Liver (tissue), 8 donors: ENCODE measurements at regions not wholly inside any gene's neighbourhood (a gene's known extent, or its start where the extent isn't known, plus 50 kb on each side); places are given as distances from the start of the nearest gene placed in this dataset.

Experiments
- DNase-seq: peaks from one replicate; pipeline ENCODE4 v3.0.0-alpha.2; 2017; ENCODE audit warnings: low spot score
- H3K27ac ChIP-seq, 2 donors: one replicate each; pipeline ENCODE4 v1.7.0; 2013; ENCODE audit warnings: inconsistent platforms in 2 of 2, low read length in 2 of 2, control low read depth in 1 of 2, low read depth in 1 of 2, mild to moderate bottlenecking in 1 of 2
- H3K27me3 ChIP-seq, 4 donors: one replicate each; pipeline versions ENCODE4 v1.6.1 to v1.7.0; 2013; ENCODE audit warnings: low read length in 3 of 4, inconsistent platforms in 1 of 4, mild to moderate bottlenecking in 1 of 4, moderate library complexity in 1 of 4; ENCODE audit not compliant: control insufficient read depth in 4 of 4, insufficient read depth in 4 of 4
- H3K36me3 ChIP-seq, 4 donors: one replicate each; pipeline versions ENCODE4 v1.6.1 to v1.7.0; 2013; ENCODE audit warnings: low read length in 3 of 4, mild to moderate bottlenecking in 3 of 4, low read depth in 1 of 4, moderate library complexity in 1 of 4; ENCODE audit not compliant: control insufficient read depth in 4 of 4, insufficient read depth in 3 of 4
- H3K4me1 ChIP-seq, 4 donors: one replicate each; pipeline versions ENCODE4 v1.6.1 to v1.7.0; 2013; ENCODE audit warnings: low read length in 3 of 4, mild to moderate bottlenecking in 3 of 4, moderate library complexity in 1 of 4; ENCODE audit not compliant: control insufficient read depth in 4 of 4, insufficient read depth in 4 of 4
- H3K4me3 ChIP-seq, 3 donors: one replicate each; pipeline versions ENCODE4 v1.6.1 to v1.7.0; 2013; ENCODE audit warnings: low read length in 3 of 3, control low read depth in 1 of 3, low read depth in 1 of 3, mild to moderate bottlenecking in 1 of 3
- H3K9ac ChIP-seq, 2 donors: one replicate each; pipeline ENCODE4 v1.7.0; 2013; ENCODE audit warnings: low read length in 2 of 2, mild to moderate bottlenecking in 2 of 2, moderate library complexity in 2 of 2, control low read depth in 1 of 2, low read depth in 1 of 2
- H3K9me3 ChIP-seq, 4 donors: one replicate each; pipeline versions ENCODE4 v1.6.1 to v1.7.0; 2013; ENCODE audit warnings: low read length in 3 of 4; ENCODE audit not compliant: control insufficient read depth in 4 of 4
- CTCF ChIP-seq: fragments of 150-350 bp; IDR thresholded peaks from 2 replicates; pipeline ENCODE4 v1.5.1; 2017; ENCODE audit warnings: improper control_type of control experiment, low read depth, low read length; ENCODE audit not compliant: missing input control
- FOXA2 ChIP-seq: IDR thresholded peaks from 2 replicates; pipeline ENCODE4 v1.6.1; 2016; ENCODE audit warnings: antibody characterized with exemption
- MAX ChIP-seq: IDR thresholded peaks from 2 replicates; pipeline ENCODE4 v1.6.1; 2016; ENCODE audit warnings: antibody characterized with exemption
- NR2F2 ChIP-seq: IDR thresholded peaks from 2 replicates; pipeline ENCODE4 v1.6.1; 2016; ENCODE audit warnings: antibody characterized with exemption
- RAD21 ChIP-seq, 2 donors: IDR thresholded peaks; 2 replicates each; pipeline ENCODE4 v1.6.1; 2016; ENCODE audit warnings: antibody characterized with exemption in 2 of 2, mild to moderate bottlenecking in 2 of 2
- RXRA ChIP-seq, 2 donors: IDR thresholded peaks; 2 replicates each; pipeline ENCODE4 v1.6.1; 2017 to 2018; ENCODE audit warnings: antibody characterized with exemption in 2 of 2, mild to moderate bottlenecking in 1 of 2
- SP1 ChIP-seq: IDR thresholded peaks from 2 replicates; pipeline ENCODE4 v1.6.1; 2018; ENCODE audit warnings: antibody characterized with exemption, mild to moderate bottlenecking
- TAF1 ChIP-seq: conservative IDR thresholded peaks from 2 replicates; pipeline ENCODE4 v1.6.1; 2016; ENCODE audit warnings: antibody characterized with exemption, mild to moderate bottlenecking
- YY1 ChIP-seq: IDR thresholded peaks from 2 replicates; pipeline ENCODE4 v1.6.1; 2016; ENCODE audit warnings: antibody characterized with exemption, mild to moderate bottlenecking
- ZBTB33 ChIP-seq: IDR thresholded peaks from 2 replicates; pipeline ENCODE4 v1.6.1; 2016; ENCODE audit warnings: antibody characterized with exemption
- WGBS: extraction: QIAGEN DNeasy Blood & Tissue Kit; methylation state at CpG from one replicate; pipeline ENCODE4 v1.1.7; 2013; 5-methylcytosine and 5-hydroxymethylcytosine counted together
- TF ChIP-seq, protein P1 (sequence below): IDR thresholded peaks from 2 replicates; pipeline ENCODE4 v1.6.1; 2016; ENCODE audit warnings: antibody characterized with exemption
- TF ChIP-seq, protein P2 (sequence below): IDR thresholded peaks from 2 replicates; pipeline ENCODE4 v1.6.1; 2016; ENCODE audit warnings: antibody characterized with exemption, mild to moderate bottlenecking
- donor health status: healthy.
- donor health status: healthy.
- donor health status: healthy.
- donor health status: healthy.
- donor health status: healthy.

GRCh38 chr12:70094467-70094866 is 148.8 kb upstream of the CNOT2 start:
- DNase-seq = no peak
- no peaks in the 10 kb centered on the region for H3K4me1 ChIP-seq
- no peaks in the 10 kb centered on the region for H3K27me3 ChIP-seq
- H3K9ac ChIP-seq = no peak overlapping the region
- H3K27ac ChIP-seq = no peak overlapping the region
- H3K4me3 ChIP-seq = no peak overlapping the region
- no peaks in the 10 kb centered on the region for H3K36me3 ChIP-seq
- TF ChIP-seq ZBTB33 = no peak
- TF ChIP-seq, protein P1, sequence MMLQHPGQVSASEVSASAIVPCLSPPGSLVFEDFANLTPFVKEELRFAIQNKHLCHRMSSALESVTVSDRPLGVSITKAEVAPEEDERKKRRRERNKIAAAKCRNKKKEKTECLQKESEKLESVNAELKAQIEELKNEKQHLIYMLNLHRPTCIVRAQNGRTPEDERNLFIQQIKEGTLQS = no peak
- no peak for TF ChIP-seq RXRA (IDR thresholded peaks at IDR 0.05)
- no peak for TF ChIP-seq TAF1
- TF ChIP-seq FOXA2 = no peak
- no peak for TF ChIP-seq CTCF
- WGBS = 94% methylated on average over 2 of the region's 2 CpGs
- no peaks in the 10 kb centered on the region for H3K9me3 ChIP-seq

DNA sequence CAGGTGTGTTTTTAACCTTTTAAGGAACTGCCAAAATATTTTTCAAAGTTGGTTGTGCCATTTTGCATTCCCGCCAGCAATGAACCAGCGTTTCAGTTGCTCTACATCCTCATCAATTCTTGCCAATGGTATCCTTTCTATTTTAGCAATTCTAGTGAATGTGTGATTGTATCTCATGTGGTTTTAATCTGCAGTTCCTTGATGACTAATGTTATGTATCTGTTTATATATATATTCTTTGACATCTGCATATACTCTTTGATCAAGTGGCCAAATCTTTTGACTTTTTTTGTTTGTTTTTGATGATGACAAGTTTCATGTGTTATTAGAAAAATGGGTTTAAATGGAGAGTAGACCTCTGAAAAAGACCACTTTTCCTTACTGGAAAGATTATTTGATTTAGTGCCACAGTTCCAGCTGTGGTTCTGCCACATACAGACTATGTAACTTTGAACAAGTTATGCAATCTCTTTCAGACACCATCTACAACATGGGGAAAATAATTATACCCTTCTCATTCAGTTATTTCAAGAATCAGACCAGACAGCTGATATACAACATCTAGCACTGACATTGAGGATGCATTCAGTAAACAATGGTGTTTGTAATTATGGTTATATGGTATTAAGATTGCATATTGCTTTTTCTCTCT is 146.3 kb upstream of the CNOT2 start:
- Histone ChIP-seq H3K27me3 (no peaks in the 10 kb centered on the region), H3K4me3 (no peak overlapping the region), H3K4me1 (no peaks in the 10 kb centered on the region), H3K9me3 (no peaks in the 10 kb centered on the region), H3K9ac (no peak overlapping the region), H3K27ac (no peak overlapping the region), H3K36me3 (no peaks in the 10 kb centered on the region)
- DNase-seq = no peak
- WGBS = 93% methylated on average over 2 of the region's 2 CpGs
- TF ChIP-seq SP1 = no peak

- Histone ChIP-seq H3K9ac (no peak overlapping the region), H3K36me3 (no peaks in the 10 kb centered on the region), H3K27me3 (no peaks in the 10 kb centered on the region), H3K4me1 (no peaks in the 10 kb centered on the region), H3K4me3 (no peak overlapping the region), H3K27ac (no peak overlapping the region), H3K9me3 (no peaks in the 10 kb centered on the region)
- WGBS = 70% methylated on average over 1 of the region's 1 CpG
- no peak for DNase-seq
- no peak for TF ChIP-seq RAD21 (IDR thresholded peaks at IDR 0.05)
These were observed 142.2 kb upstream of the CNOT2 start for GRCh38 chr12:70101064-70101463.

GRCh38 chr12:70106347-70106746 is 136.9 kb upstream of the CNOT2 start:
- Histone ChIP-seq H3K9me3 (peaks cover 2 to 10% (median 3%) of the 10 kb centered on the region in 4 donors), H3K4me3 (no peak overlapping the region), H3K36me3 (no peaks in the 10 kb centered on the region), H3K27me3 (no peaks in the 10 kb centered on the region), H3K9ac (no peak overlapping the region), H3K4me1 (no peaks in the 10 kb centered on the region), H3K27ac (no peak overlapping the region)
- DNase-seq = no peak
- 33% methylated on average over 1 of the region's 1 CpG for WGBS
- TF ChIP-seq SP1 (no peak), YY1 (no peak), CTCF (no peak), RAD21 (IDR thresholded peaks at IDR 0.05) (no peak), FOXA2 (no peak), MAX (no peak), NR2F2 (no peak)
- TF ChIP-seq, protein P2, sequence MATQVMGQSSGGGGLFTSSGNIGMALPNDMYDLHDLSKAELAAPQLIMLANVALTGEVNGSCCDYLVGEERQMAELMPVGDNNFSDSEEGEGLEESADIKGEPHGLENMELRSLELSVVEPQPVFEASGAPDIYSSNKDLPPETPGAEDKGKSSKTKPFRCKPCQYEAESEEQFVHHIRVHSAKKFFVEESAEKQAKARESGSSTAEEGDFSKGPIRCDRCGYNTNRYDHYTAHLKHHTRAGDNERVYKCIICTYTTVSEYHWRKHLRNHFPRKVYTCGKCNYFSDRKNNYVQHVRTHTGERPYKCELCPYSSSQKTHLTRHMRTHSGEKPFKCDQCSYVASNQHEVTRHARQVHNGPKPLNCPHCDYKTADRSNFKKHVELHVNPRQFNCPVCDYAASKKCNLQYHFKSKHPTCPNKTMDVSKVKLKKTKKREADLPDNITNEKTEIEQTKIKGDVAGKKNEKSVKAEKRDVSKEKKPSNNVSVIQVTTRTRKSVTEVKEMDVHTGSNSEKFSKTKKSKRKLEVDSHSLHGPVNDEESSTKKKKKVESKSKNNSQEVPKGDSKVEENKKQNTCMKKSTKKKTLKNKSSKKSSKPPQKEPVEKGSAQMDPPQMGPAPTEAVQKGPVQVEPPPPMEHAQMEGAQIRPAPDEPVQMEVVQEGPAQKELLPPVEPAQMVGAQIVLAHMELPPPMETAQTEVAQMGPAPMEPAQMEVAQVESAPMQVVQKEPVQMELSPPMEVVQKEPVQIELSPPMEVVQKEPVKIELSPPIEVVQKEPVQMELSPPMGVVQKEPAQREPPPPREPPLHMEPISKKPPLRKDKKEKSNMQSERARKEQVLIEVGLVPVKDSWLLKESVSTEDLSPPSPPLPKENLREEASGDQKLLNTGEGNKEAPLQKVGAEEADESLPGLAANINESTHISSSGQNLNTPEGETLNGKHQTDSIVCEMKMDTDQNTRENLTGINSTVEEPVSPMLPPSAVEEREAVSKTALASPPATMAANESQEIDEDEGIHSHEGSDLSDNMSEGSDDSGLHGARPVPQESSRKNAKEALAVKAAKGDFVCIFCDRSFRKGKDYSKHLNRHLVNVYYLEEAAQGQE = no peak
